Thoracic aorta (tissue), 2 donors: ENCODE measurements at regions not wholly inside any gene's neighbourhood (a gene's known extent, or its start where the extent isn't known, plus 50 kb on each side); places are given as distances from the start of the nearest gene placed in this dataset.

ENCODE experiments used
- ATAC-seq: fragments of 150-250 bp; one replicate; pipeline ENCODE4 v1.8.0; 2017; ENCODE audit warnings: low read depth; ENCODE audit not compliant: insufficient number of reproducible peaks, low FRiP score
- DNase-seq: peaks from one replicate; pipeline ENCODE4 v3.0.0-alpha.2; 2020; ENCODE audit warnings: low spot score
- H3K27ac ChIP-seq, 2 donors: fragments of 200-600 bp; sonication (generic); 1 replicate in 1 of 2; 2 replicates in 1 of 2; pipeline ENCODE4 v1.5.1; 2016; ENCODE audit warnings: mild to moderate bottlenecking in 2 of 2, moderate library complexity in 2 of 2
- H3K27me3 ChIP-seq: fragments of 200-600 bp; sonication (generic); replicated peaks from 2 replicates; pipeline ENCODE4 v1.6.0; 2016; ENCODE audit warnings: mild to moderate bottlenecking; ENCODE audit not compliant: insufficient read depth
- H3K36me3 ChIP-seq: fragments of 200-600 bp; sonication (generic); one replicate; pipeline ENCODE4 v1.5.1; 2016
- H3K4me1 ChIP-seq, 2 donors: fragments of 200-600 bp; sonication (generic); 1 replicate in 1 of 2; 2 replicates in 1 of 2; pipeline versions ENCODE4 v1.5.1 to v1.6.0; 2016; ENCODE audit warnings: low read depth in 2 of 2, mild to moderate bottlenecking in 1 of 2; ENCODE audit not compliant: control insufficient read depth in 1 of 2
- H3K4me3 ChIP-seq: fragments of 200-600 bp; sonication (generic); 2 replicates; pipeline ENCODE4 v1.5.1; 2016; ENCODE audit warnings: mild to moderate bottlenecking
- H3K9me3 ChIP-seq: fragments of 200-600 bp; sonication (generic); 2 replicates; pipeline ENCODE4 v1.5.1; 2016
- TF ChIP-seq, protein P1 (sequence below): fragments of 200-600 bp; sonication (generic); IDR thresholded peaks from one replicate; pipeline ENCODE4 v1.5.1; 2019; ENCODE audit warnings: antibody characterized with exemption

DNA sequence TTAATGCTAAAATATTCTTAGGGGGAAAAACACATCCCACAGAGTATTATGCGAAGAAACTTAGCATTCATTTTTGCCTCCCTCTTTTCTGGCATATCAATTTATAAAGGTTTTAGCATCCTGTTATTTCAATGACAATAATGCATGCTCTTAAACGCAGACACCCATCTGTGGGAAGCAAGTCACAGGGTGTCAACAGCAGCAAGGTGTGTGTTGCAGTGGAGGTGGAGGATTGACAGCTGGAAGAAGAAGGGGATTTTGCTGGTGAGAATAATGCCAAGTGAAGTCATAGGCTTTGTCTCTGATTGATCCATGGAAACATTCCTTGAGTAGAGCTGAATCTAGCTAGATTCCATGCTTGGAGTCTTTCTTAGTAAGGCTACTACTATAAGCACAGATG lies 498.1 kb downstream of the NPIPA7 start:
- Histone ChIP-seq H3K27me3 (no peaks in the 10 kb centered on the region), H3K36me3 (no peaks in the 10 kb centered on the region), H3K4me3 (no peak overlapping the region), H3K9me3 (no peaks in the 10 kb centered on the region), H3K4me1 (no peaks in the 10 kb centered on the region), H3K27ac (no peak overlapping the region)
- TF ChIP-seq, protein P1, sequence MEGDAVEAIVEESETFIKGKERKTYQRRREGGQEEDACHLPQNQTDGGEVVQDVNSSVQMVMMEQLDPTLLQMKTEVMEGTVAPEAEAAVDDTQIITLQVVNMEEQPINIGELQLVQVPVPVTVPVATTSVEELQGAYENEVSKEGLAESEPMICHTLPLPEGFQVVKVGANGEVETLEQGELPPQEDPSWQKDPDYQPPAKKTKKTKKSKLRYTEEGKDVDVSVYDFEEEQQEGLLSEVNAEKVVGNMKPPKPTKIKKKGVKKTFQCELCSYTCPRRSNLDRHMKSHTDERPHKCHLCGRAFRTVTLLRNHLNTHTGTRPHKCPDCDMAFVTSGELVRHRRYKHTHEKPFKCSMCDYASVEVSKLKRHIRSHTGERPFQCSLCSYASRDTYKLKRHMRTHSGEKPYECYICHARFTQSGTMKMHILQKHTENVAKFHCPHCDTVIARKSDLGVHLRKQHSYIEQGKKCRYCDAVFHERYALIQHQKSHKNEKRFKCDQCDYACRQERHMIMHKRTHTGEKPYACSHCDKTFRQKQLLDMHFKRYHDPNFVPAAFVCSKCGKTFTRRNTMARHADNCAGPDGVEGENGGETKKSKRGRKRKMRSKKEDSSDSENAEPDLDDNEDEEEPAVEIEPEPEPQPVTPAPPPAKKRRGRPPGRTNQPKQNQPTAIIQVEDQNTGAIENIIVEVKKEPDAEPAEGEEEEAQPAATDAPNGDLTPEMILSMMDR, result no peak
- no peak for ATAC-seq
- no peak for DNase-seq

DNA sequence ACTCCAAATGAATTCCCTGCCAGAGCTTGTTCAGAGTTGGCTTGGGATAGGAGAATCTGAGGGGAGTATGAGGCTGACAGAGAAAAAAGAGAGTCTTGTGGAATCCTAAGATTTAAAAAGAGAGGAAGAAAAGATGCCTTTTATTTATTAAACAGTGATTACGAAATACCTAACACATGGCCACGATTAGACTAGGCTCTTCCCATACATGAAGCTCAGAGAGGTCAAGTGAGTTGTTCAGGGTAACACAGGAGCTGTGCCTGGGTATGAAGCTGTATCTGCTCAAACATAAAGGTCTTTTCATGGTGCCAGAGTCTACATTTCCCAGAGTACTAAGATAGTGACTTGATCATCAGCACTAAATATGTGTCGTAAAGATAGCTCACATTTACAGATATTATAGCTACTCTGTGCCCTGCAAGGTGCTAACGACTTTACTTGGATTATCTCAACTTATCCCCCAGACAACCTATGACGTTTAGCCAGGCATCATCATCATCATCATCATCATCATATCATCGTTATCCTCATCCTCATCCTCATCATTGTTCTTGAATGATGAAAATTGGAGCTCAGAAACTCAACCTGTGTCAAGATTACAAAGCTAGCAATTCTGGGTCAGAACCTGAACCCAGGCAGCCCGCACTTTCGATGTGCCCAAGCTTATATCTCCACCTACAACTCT lies 500.8 kb downstream of the NPIPA7 start:
- no peaks in the 10 kb centered on the region for H3K27me3 ChIP-seq
- no peak overlapping the region for H3K27ac ChIP-seq
- TF ChIP-seq, protein P1, result no peak
- ATAC-seq (no peak), DNase-seq (no peak)
- no peaks in the 10 kb centered on the region for H3K4me1 ChIP-seq
- H3K9me3 ChIP-seq, result no peaks in the 10 kb centered on the region
- no peak overlapping the region for H3K4me3 ChIP-seq
- no peaks in the 10 kb centered on the region for H3K36me3 ChIP-seq

DNA sequence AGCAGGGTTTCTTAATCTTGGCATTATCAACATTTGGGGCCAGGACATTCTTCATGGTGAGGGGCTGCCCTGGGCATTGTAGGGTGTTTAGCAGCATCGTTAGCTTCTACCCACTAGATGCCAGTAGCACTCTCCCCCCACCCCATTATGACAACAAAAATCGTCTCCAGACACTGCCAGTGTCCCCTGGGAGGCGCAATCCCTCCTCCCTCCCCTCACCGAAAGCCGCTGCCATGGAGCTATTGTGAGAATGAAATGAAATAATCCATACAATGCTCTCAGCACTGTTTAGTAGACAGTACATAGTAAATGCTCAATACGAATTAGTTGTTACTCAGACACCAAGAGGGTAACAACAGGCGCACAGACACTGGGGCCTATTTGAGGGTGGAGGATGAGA lies 502.9 kb downstream of the NPIPA7 start:
- Histone ChIP-seq H3K36me3 (no peaks in the 10 kb centered on the region), H3K27ac (no peak overlapping the region), H3K9me3 (no peaks in the 10 kb centered on the region), H3K4me1 (no peaks in the 10 kb centered on the region), H3K27me3 (no peaks in the 10 kb centered on the region), H3K4me3 (no peak overlapping the region)
- TF ChIP-seq, protein P1, result no peak
- DNase-seq, result no peak
- ATAC-seq, result no peak

GRCh38 chr16:16882766-16883165 lies 503.8 kb downstream of the NPIPA7 start:
- DNase-seq, result no peak
- no peak overlapping the region for H3K4me3 ChIP-seq
- H3K4me1 ChIP-seq, result no peaks in the 10 kb centered on the region
- no peaks in the 10 kb centered on the region for H3K27me3 ChIP-seq
- ATAC-seq, result no peak
- no peaks in the 10 kb centered on the region for H3K36me3 ChIP-seq
- H3K9me3 ChIP-seq, result no peaks in the 10 kb centered on the region
- TF ChIP-seq, protein P1, result no peak
- no peak overlapping the region for H3K27ac ChIP-seq

- no peaks in the 10 kb centered on the region for H3K9me3 ChIP-seq
- no peak overlapping the region for H3K4me3 ChIP-seq
- H3K4me1 ChIP-seq, result no peaks in the 10 kb centered on the region
- TF ChIP-seq, protein P1, result no peak
- no peak for ATAC-seq
- no peaks in the 10 kb centered on the region for H3K36me3 ChIP-seq
- no peak overlapping the region for H3K27ac ChIP-seq
- DNase-seq, result no peak
- H3K27me3 ChIP-seq, result no peaks in the 10 kb centered on the region
Observed at GRCh38 chr16:16884451-16884850, 505.5 kb downstream of the NPIPA7 start.
